Ovary (tissue), 3 donors: ENCODE measurements at regions not wholly inside any gene's neighbourhood (a gene's known extent, or its start where the extent isn't known, plus 50 kb on each side); places are given as distances from the start of the nearest gene placed in this dataset.

ENCODE experiments used
- CTCF ChIP-seq, 3 donors: fragments of 450-650 bp in 2 of 3; fragments of 200-600 bp in 1 of 3; IDR thresholded peaks; one replicate each; pipeline versions ENCODE4 v1.5.1 to v1.8.0; 2016 to 2022; ENCODE audit warnings: antibody characterized with exemption in 3 of 3, mild to moderate bottlenecking in 1 of 3
- EP300 ChIP-seq: sonication (generic); formaldehyde crosslinking; IDR thresholded peaks from one replicate; pipeline ENCODE4 v1.6.1; 2017; ENCODE audit warnings: antibody characterized with exemption
- POLR2A ChIP-seq: fragments of 450-650 bp; IDR thresholded peaks from one replicate; pipeline ENCODE4 v1.6.1; 2017; ENCODE audit warnings: antibody characterized with exemption, mild to moderate bottlenecking, moderate library complexity
- donor health status: DM: no; HTN: no; CAD: no.

GRCh38 chr5:89228355-89228754 lies 345.4 kb upstream of the MEF2C start:
- TF ChIP-seq EP300 (no peak), CTCF (IDR thresholded peaks at IDR 0.05) (no peak), POLR2A (no peak)
